HG02610 (cell line): ENCODE measurements at regions not wholly inside any gene's neighbourhood (a gene's known extent, or its start where the extent isn't known, plus 50 kb on each side); places are given as distances from the start of the nearest gene placed in this dataset.

ENCODE experiments used
- ATAC-seq: cut with Tn5 transposase; IDR thresholded peaks from one replicate; pipeline ENCODE4 v1.9.1; 2021; ENCODE audit warnings: mild to moderate bottlenecking, moderate library complexity; ENCODE audit not compliant: unreplicated experiment

- ATAC-seq, result no peak
Observed at GRCh38 chr4:14646831-14647230, 355.4 kb upstream of the CPEB2 start.

- ATAC-seq, result no peak
Observed at GRCh38 chr4:14650127-14650526, 352.2 kb upstream of the CPEB2 start.

- ATAC-seq, result no peak
Observed at GRCh38 chr4:14652522-14652921, 349.8 kb upstream of the CPEB2 start.

DNA sequence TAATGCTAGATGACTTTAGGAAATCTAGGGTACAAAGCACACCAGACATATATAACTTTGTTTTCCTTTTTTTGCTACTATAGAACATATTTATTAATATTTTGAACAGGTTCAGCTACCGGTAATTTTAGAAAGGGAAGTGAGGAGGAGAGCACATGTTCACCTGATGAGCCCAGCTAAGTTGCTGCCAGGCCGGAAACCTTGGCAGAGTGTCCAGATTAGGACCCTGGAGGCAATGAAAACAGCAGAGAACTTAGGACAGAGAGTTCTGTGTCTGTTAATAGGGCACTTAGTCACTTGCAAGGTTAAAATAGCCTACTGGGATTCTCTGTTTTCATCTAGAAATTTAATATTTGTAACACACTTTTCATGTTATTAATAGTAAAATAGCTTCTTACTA lies 348.9 kb upstream of the CPEB2 start:
- no peak for ATAC-seq

- ATAC-seq, result no peak
Observed at GRCh38 chr4:14659286-14659685, 343.0 kb upstream of the CPEB2 start.

DNA sequence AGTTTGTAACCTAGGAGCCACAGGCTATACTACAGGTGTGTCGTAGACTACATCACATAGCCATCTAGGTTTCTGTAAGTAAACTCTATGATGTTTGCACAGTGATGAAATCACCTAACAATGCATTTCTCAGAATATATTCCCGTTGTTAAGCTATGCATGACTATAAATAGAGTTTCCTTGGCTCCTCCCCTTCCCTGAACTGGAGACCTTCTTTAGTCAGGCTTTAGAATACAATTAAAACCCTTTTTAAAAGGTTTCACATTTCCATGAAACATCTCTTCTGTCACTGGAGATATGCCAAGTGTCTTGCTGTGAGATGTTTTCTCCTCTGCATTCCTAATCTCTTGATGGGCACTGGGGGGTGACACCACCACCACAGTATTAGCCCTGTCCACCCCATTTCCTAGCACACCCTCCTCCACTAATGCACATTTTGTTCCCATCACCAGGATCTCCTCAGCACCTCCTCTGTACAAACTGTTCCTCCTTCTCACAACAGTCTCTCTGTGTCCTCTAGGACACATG lies 334.6 kb upstream of the CPEB2 start:
- ATAC-seq, result no peak

- ATAC-seq, result no peak
Observed at GRCh38 chr4:14668296-14668695, 334.0 kb upstream of the CPEB2 start.

GRCh38 chr4:14669371-14669770 lies 332.9 kb upstream of the CPEB2 start:
- ATAC-seq, result no peak

DNA sequence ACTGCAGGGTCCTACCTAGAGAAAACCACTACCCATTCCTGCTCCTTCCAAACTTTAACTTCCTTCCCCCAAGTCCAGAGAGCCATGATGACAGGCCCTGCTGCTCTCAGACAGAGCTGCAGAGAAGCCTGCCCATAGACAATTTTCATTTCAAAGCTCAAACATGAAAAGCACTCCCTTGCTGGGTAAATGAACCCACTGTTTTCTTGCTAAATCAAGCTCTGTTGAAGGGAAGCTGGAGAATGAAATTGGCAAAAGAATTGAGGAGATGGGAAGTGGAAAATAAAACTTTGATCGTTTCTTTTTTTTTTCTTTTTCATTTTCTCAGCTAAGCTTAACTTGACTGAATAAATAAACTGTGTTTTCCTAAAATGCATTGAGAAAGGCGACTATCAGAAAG lies 331.1 kb upstream of the CPEB2 start:
- no peak for ATAC-seq

DNA sequence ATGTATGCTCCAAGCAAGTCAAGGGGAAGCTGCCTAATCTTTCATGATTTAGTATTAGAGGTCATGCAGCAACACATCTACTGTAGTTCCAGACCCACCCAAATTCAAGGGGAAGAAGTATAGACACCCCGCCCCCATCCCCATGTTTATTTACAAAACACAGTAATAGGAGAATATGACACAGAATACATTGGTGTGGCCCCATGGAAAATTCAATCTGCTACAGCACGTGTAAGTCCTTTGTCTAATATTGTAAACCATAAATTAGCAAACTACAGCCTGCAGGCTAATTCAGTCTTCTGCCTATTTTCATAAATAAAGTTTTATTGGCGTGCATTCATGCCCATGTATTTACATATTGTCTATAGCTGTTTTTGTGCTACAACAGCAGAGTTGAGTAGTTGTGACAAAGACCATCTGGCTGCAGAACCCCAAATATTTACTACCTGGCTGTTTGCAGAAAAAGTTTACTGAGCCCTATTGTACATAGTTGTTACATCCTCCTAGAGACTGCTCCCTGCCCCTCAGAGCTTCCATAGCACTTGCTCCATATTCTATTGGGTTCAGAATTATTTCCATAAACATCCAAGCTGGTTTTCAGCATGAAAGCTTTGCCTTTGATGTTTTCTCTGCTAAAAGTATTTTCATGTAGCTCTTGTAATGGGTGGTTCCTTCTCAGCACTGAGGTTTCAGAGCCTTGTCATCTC lies 326.8 kb upstream of the CPEB2 start:
- no peak for ATAC-seq

GRCh38 chr4:14679906-14680305 lies 322.4 kb upstream of the CPEB2 start:
- ATAC-seq, result no peak

DNA sequence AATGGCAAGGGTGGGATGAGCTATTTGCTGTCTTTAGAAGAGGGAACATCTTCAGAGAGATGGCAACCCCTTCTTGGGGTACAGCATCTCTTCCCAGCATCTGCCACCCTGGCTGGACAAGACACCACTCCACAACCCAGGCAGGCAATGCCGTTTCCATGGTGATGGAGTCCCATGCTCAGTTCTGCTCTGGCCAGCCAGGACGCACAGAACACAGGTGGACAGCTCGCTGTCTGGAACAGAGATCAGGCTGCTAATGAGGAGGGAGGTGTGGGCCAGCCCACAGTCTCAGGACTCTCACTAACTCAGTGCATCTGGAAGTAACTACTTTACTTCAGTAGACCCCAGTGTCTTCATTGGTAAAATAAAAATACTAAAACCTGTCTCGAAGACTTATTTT lies 321.0 kb upstream of the CPEB2 start:
- no peak for ATAC-seq

- no peak for ATAC-seq
Observed at GRCh38 chr4:14693728-14694127, 308.6 kb upstream of the CPEB2 start.

GRCh38 chr4:14695095-14695845 lies 307.0 kb upstream of the CPEB2 start:
- ATAC-seq, result no peak

DNA sequence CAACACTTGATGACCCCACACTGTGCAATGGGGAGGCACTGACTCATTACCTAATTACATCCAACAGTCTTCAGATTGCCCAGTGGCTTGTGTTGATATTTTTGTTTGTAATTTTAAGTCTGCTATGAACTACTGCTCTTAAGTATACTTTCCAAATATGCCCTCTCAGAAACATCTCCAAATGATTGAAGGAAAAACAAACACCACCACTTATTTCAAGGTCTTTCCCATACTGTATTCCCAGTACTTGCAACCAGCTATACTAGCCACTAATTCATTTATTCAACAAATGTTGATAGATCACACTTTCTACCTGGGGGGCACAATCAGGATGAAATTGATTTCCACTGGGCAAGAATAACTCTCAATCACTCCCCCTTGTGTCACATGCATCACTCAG lies 302.2 kb upstream of the CPEB2 start:
- ATAC-seq, result no peak

DNA sequence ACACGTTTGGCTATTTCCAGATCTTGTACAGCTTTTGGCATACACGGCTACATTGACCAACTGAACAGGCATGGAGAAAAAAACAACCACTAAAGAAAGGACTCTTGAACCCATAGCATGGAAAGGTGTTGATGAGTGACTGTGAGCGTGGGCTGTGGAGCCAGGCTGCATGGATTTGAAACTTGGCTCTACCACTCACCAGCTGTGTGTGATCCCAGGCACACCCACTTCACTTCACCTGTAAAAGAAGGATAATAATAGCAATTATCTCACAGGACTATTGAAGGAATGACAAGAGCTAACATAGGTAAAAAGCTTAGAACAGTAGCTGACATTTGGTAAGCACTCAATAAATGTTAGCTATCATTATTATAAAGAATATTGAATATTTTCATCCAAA lies 301.7 kb upstream of the CPEB2 start:
- ATAC-seq, result no peak

DNA sequence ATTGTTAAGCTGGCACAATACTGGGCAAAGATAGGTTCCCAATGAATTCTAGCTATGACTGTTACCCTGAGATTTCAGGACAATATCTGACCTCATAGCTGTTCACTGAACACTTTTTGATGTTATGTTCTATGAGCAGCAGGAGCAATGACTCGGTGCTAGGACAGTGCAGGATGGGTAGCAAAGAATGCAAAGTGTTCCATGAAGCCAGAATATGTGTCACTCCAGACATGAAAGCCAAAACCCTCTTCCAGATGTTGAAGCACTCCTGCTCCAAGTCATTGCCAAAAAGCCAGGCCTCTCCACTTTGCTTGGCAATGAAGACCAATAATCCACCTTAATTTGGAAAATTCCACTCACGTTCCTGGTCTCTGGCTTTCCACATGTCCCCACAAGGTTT lies 300.9 kb upstream of the CPEB2 start:
- no peak for ATAC-seq

GRCh38 chr4:14701896-14702295 lies 300.4 kb upstream of the CPEB2 start:
- ATAC-seq, result no peak

- ATAC-seq, result no peak
Observed at GRCh38 chr4:14708574-14708973, 293.7 kb upstream of the CPEB2 start.

- ATAC-seq, result no peak
Observed at GRCh38 chr4:14711259-14711658, 291.0 kb upstream of the CPEB2 start.

GRCh38 chr4:14716691-14717090 lies 285.6 kb upstream of the CPEB2 start:
- ATAC-seq, result no peak

- no peak for ATAC-seq
Observed at GRCh38 chr4:14719053-14719452, 283.2 kb upstream of the CPEB2 start.
